Activated T-helper 1 cell treated with anti-CD3 and anti-CD28 coated beads, Interleukin-2, amount 50 U/mL, for 16 hours (primary cell): ENCODE measurements at regions not wholly inside any gene's neighbourhood (a gene's known extent, or its start where the extent isn't known, plus 50 kb on each side); places are given as distances from the start of the nearest gene placed in this dataset.

Source experiments
- DNase-seq, 2 donors: peaks; one replicate each; pipeline ENCODE4 v3.0.0-alpha.2; 2020; ENCODE audit warnings: low read depth in 1 of 2, low spot score in 1 of 2

DNA sequence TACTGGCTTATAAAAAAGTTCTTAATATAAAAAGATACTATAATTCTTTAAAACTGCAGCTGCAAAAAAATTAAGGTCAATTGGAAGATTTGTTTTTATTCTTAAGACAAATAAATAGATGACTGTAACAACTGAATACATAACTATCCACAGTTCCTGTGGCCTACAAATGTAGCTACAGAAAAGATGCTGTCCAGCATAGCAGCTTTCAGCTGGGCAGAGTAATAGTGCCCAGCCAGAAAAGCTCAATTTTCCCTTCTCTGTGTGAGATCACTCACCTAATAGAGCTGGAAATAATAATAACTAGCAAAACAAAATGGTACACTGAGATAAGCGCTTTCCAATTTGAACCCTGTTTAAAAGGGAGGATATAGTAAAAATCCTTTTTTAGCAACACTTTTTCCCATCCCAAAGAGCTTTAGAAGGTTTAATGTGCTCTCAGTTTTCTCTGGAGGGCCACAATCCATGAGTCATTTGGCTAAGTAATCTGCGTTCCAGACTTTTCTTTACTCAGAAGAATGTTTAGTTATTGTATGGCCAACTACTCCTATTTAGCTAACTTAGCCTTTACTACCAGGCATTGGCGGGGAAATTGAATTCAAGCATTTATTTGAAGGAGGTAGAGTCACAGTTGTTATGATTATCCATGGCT is 158.1 kb upstream of the SLC39A10 start:
- no peak for DNase-seq

DNA sequence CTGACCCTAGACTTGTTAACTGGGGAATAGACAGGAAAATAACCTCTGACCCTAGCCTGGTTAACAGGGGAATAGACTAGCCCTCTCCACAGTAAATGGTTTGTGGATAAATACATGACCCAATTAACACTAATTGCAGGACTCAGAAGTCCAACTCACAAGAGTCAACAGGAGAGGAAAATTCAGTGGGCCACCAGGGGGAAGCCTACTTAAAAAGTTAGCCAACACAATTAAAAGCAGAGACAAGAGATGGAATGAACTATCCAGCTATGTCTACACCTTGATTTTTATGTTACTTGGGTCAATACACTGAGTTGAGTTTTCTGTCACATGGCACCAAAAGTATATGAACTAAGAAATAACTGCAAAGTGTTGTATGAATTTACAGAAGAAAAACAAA is 158.8 kb upstream of the SLC39A10 start:
- peak; percentile 17 to 26 for DNase-seq

DNA sequence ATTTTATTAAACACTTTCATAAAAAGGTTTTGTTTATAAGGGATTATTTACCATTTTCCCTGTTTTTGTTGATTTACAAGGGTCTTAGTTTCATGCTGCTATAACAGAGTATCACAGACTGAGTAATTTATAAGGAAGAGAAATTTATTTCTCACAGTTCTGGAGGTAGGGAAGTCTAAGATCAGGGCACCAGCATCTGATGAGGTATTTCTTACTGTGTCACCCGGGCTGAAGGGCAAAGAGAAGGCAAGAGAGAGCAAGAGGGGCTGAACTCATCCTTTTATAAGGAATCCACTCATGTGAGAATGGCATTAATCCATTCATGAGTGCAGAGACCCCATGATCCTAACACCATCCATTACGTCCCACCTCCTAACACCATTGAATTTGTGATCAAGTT is 160.0 kb upstream of the SLC39A10 start:
- no peak for DNase-seq

DNA sequence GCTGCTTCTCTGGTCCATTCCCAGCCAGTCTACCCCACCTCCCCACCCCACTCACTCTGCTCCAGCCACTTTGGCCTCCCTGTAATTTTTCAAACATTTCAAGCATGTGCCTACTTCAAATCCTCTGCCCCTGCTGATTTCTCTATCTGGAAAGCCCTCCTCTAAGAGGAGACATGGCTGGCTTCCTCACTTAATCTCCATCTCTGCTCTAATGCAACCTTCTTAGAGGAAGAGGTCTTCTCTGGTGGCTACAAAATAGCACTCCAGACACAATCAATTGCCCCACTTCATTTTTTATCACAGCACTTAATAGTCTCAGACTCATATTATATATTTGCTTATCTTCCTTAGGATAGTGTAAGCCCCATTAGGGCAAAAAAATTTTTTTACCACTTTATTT is 161.1 kb upstream of the SLC39A10 start:
- no peak for DNase-seq

DNA sequence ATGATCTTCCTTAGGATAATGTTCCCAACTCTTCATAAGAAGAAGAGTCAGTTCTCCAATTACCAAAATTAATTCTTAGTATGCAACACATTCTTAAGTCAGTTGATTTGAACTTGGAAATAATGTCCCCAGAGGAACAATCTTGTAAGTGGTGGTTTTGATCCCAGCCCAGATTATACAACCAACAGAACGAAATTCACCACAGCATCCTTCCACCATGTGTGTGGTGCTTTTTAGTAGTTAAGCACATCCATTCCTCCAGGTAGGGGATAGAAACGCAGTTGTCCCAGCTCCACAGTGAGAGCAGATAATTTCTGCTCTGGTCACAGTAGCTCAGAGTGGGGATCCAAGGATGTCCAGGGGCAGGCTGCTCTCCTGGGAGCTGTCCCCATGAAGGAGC is 161.7 kb upstream of the SLC39A10 start:
- DNase-seq = no peak

DNA sequence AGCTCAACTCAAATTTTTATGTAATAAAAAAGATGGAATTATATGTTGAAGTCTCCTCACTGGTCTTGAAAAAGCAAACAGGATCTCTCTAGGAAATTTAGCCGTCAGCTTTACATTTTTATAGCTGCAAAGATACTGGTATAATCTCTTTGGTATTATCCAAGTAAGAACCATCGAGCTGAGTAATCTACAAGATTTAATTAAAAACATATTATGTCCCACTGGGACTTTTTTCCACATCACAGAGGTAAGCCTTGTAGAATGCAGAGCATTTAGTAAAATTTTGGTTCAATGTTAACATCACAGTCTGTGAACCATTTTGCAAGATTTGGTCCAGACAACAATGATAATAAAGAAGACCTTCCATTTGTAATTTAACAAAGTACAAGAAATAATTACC is 162.6 kb upstream of the SLC39A10 start:
- no peak for DNase-seq

DNA sequence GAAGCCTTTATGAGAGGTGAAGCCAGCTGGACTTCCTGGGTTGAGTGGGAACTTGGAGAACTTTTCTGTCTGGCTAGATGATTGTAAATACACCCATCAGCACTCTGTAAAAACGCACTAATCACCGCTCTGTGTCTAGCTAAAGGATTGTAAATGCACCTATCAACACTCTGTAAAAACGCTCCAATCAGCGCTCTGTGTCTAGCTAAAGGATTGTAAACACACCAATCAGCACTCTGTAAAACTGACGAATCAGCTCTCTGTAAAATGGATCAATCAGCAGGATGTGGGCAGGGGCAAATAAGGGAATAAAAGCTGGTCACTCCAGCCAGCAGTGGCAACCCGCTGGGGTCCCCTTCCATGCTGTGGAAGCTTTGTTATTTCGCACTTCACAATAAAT is 163.6 kb upstream of the SLC39A10 start:
- no peak for DNase-seq

DNA sequence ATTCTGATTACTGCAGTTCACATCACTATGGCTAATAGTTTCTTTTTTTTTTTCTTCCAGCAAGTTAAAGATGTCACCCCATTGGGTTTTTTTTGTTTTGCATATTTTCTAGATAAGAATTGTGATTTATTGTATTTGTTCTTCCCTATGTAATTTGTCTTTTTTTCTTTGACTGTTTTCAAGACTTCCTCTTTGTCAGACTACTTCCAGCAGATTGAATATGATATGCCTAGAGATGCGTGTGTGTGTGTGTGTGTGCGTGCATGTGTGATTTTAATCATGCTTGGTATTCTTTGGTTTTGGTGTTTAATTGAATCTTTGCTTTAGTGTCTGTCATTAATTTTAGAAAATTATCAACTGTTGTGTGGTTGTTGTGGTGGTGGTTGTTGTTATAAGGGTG is 166.7 kb upstream of the SLC39A10 start:
- no peak for DNase-seq

DNA sequence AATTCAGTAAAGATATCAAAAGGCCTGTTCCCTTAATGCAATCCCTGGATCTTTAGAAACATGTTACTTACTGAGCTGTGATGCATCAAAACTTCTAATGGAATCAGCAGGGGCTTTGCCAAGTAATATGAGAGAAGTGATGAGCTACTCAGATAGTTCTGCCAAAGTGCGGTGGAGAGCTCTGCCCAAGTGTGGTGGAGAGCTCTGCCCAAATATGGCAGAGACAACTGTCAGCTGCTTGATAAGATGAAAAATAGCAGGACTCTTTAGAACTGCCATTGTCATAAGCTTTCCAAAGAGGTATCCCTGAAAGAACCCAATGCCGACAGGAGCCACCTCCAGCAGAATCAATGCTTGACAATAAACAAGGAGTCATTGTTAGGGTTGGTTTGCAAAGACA is 167.9 kb upstream of the SLC39A10 start:
- no peak for DNase-seq

DNA sequence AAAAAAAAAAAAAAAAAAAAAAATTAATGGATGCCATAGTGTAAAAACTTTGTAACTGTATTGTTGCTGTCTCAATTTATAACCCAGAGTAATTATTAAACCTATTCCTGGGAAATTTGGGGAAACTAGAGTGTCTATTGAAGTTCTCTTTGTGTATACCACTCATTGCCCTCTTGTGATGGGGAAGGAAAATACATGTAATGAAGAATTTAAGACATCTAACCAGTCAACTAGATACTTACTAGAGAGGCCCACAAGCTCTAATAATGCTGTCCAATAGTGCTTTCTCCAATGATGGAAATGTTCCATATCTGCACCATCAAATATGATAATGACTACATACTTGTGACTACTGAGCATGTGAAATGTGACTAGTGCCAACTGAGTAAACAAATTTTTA is 168.5 kb upstream of the SLC39A10 start:
- DNase-seq = no peak

DNA sequence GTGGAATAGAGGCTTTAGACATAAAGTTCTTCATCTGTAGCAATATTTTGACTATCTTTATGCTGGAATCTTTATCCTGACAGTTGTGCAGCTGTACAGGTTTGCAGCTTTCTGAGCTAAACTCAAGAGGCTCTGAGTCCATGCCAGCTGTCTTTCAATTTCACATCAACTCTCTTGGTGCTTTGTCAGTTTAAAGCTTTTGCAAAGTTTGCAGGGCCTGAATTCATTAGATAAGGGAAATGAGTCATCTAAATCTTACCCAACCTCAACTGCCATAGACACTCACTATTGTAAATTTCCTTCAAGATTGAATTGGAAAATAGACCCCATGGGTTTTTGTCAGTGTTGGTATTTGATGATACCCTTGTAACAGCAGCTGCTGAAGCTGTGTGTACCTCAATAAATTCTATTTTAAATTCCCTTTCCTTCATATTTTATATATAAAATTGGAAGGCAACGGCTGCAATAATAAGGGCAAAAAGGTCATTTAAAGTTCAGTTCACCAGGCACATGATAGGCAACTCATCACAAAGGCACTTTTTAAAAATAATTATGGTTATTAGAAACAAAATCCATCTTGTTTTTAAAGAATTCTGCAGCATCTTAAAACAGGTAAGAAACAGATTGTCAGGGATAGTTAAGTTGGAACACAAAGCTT is 169.9 kb upstream of the SLC39A10 start:
- no peak for DNase-seq

DNA sequence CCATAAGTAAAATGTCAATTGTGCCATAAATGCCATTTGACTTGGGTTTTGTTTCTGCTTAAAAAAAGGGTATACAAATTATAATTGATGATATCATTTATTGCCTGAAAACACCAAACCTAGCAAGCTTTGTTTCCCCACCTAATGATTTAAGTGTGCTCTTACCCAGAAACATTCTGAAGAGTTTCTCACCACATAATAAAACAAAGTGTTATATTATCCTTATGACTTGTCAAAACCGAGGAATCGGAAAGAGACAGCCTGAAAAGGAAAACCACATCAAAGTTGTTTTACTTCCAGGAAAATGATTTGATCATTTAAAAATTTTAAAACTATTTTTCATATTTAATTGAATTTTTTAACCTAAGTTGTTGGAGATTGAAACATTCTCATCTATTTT is 170.5 kb upstream of the SLC39A10 start:
- no peak for DNase-seq

DNA sequence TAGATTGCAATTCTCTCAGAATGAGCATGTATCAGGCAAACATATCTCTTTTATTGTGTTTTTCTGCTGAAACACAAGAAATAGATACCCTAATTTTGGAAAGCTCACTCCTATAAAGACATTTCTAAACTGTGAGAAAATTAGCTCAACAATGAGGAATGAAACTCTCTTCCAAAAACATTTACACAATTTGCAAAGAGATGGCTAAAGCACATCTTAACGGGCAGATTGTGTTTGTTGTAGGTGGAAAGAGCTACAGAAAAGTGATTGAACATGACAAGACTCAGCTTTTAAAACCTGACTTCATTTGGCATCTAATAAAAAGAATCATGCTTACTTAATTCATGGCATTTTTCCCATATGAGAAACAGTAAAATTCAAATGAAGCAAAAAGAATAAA is 175.0 kb upstream of the SLC39A10 start:
- DNase-seq = no peak

DNA sequence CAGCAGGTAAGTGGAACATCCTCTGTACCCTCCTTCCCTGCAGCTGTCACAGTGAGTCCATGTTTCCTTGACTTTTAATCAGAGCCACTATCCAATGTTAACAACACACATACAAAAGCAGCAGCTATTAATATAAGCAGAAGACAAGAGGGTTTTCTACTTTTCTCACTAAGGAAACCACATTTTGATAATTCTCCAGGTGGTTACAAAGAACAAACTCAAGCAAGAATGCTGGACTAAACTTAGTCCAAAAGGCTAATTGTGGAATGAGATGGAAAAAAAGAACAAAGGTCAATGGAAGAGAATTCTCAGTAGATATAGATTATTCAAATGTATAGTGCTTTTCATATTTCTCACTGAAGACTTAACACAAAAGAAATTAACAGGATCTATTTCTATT is 176.9 kb upstream of the SLC39A10 start:
- no peak for DNase-seq

DNA sequence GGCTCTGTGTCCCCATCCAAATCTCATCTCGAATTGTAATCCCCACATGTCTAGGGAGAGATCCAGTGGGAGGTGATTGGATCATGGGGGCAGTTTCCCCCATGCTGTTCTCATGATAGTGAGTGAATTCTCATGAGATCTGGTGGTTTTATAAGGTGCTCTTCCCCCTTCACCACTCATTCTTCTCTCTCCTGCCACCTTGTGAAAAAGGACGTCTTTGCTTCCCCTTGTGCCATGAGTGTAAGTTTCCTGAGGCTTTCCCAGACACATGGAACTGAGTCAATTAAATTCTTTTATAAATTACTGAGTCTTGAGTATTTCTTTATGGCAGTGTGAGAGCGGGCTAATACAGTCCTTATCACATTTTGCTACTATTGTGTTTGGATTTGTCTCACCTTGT is 177.6 kb upstream of the SLC39A10 start:
- no peak for DNase-seq

DNA sequence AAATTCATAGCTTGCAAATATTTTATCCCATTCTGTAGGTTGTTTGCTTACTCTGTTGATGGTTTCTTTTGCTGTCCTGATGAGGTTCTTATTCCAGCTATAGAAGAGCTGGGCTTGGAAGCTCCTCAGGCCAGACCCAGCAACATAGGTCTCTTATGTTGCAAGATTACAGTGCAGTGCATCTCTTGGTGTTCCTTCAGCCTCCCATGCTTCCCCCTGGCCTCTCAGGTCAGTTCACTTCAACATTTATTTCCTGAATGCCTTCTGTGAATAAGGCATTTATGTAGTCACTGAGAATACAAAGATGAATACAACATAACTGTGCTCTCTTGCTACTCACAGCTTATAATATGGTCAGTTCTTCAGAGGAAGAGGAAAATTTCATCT is 179.0 kb upstream of the SLC39A10 start:
- DNase-seq = no peak

DNA sequence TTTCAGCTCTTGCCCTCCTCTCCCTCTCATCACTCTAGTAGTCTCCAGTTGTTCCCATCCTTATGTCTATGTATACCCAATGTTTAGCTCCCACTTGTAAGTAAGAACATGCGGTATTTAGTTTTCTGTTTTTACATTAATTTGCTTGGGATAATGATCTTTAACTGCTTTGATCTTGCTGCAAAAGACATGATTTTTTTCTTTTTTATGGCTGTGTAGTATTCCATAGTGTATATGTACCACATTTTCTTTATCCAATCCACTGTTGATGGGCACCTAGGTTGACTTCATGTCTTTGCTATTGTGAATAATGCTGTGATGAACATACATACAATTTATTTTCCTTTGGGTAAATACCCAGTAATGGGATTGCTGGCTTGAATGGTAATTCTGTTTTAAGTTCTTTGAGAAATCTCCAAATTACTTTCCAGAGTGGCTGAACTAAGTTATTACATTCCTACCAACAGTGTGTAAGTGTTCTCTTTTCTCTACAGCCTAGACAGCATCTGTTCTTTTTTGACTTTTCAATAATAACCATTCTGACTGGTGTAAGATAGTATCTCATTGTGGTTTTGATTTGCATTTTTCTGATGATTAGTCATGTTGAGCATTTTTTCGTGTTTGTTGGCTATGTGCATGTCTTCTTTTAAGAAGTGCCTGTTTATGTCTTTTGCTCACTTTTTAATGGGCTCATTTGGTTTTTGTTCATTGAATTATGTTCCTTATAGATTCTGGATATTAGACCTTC is 179.6 kb upstream of the SLC39A10 start:
- no peak for DNase-seq

DNA sequence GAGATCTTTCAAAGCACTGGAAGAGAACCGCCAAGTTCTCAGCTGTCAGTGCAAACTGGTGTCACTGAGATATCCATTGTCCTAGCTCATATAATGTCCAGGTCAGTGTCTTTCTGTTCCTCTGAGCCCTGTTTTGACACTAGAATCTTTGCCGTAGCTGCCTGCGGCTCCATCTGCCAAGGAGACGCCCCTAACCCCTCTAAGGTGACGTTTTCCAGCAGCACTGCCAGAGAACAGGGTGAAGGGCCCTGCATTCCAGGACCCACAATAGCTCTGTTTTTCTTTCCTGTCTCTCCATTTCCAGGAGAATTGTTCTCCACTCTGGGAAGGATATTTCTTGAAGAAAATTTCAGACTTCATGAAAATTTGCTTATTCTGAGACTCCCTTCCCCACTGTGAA is 181.7 kb upstream of the SLC39A10 start:
- no peak for DNase-seq

DNA sequence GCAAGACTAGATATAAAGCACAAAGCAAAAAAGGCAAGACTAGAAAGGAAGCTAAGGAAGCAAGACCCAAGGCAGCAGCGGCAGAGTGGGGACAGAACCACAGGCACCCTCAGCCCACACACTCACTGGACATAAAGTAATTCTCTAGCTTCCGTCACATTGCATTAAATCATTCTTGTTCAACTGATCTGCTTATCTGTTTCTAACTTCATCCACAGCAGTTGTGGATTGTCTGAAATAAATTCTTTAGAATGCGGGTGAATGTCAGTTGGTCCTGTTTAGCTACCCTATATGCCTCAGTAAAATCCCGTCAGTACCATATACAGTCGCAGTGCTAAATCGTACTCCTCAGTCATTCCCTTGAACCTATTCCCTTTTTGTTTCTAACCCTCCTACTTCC is 183.2 kb upstream of the SLC39A10 start:
- DNase-seq = no peak

DNA sequence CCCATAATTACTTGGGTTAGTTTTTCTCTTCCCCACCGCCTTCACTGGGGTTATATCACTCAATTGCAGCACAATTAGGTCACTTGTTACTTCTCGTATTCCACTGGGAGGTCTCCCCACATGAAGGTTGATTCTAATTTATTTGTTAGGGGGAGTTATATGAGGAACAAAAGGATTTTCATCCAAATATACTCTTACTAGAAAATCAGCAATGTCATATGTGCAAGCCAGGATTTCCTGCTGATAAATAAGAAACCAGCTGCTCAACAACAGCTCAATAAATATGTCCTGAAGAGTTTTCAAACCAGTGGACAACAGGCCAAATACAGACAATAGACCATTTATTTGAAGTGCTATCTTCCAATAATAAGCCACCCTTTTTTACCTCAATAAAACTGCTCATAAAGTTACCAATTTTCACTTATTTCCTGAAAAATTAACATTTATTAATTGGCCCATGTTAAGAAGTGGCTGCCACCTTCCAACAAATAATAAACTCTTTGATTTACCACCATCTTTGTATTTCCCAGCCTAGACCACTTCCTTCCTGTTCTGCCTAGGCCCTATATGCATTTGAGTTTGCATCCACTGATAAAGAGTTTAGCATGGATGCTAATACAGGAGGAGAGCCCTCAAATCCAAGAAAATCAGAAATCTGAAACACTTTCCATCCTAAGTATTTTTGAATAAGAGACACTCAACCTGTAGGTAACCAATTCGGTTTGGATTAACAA is 184.4 kb upstream of the SLC39A10 start:
- DNase-seq = no peak

DNA sequence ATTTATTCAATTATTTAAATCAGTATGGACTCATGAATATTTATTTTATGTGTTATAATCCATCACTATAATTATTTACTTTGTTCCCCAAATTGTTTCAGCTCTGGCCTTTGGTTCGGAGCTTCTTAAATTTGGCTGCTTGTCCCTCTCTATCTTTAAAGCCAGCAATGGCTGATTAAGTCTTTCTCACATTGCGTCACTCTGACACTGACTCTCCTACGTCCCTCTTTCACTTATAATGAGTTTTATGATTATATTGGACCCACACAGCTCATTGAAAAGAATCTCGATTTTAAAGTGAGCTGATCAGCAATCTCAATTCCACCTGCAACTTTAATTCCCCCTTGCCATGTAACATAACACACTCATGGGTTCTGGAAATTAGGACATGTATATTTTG is 185.2 kb upstream of the SLC39A10 start:
- no peak for DNase-seq

DNA sequence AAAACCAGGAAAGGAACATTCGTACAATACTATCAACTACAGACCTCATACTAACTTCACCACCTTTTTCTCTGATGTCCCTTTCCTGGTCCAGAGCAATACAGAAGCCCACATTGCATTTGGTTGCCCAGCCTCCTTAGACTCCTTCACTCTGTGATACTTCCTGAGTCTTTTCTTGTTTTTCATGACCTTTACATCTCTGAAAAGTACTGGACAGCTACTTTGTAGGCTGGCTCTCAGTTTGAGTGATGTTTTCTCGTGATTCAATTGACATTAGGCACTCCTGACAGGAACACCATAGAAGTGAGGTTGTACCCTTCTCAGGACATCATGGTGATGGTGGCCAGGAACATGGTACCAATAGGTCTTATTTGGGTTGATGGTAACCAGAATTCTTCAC is 185.9 kb upstream of the SLC39A10 start:
- DNase-seq = no peak
